CD4-positive, CD25-positive, alpha-beta regulatory T cell (primary cell): ENCODE measurements at regions not wholly inside any gene's neighbourhood (a gene's known extent, or its start where the extent isn't known, plus 50 kb on each side); places are given as distances from the start of the nearest gene placed in this dataset.

Experiments used
- ATAC-seq, 2 donors: fragments of 150-1000 bp; cut with Tn5 transposase; one replicate each; pipeline ENCODE4 v1.10.0; 2021; ENCODE audit warnings: low read depth in 2 of 2, moderate number of reproducible peaks in 2 of 2, moderate library complexity in 1 of 2
- DNase-seq, 3 donors: peaks; one replicate each; pipeline versions ENCODE4 v3.0.0 to v3.0.0-alpha.2; 2012 to 2022; ENCODE audit warnings: mixed read lengths in 1 of 3
- H3K27ac ChIP-seq: one replicate; pipeline ENCODE4 v1.7.0; 2013; ENCODE audit warnings: mild to moderate bottlenecking, low read length; ENCODE audit not compliant: insufficient read depth, poor library complexity, severe bottlenecking
- H3K27me3 ChIP-seq: one replicate; pipeline ENCODE4 v1.7.0; 2013; ENCODE audit warnings: low read length; ENCODE audit not compliant: control insufficient read depth, insufficient read depth
- H3K36me3 ChIP-seq: one replicate; pipeline ENCODE4 v1.7.0; 2013; ENCODE audit warnings: mild to moderate bottlenecking, low read length, moderate library complexity; ENCODE audit not compliant: control insufficient read depth, insufficient read depth
- H3K4me1 ChIP-seq: 2 replicates; pipeline ENCODE4 v1.7.0; 2013; ENCODE audit warnings: mild to moderate bottlenecking, low read length; ENCODE audit not compliant: insufficient read depth, control insufficient read depth, poor library complexity, severe bottlenecking
- H3K4me3 ChIP-seq: one replicate; pipeline ENCODE4 v1.7.0; 2013; ENCODE audit warnings: low read depth, mild to moderate bottlenecking, low read length, moderate library complexity
- H3K9me3 ChIP-seq, 2 experiments: 1 replicate in 1 of 2; 2 replicates in 1 of 2; pipeline ENCODE4 v1.7.0; 2013; ENCODE audit warnings: low read length in 2 of 2, mild to moderate bottlenecking in 1 of 2, moderate library complexity in 1 of 2; ENCODE audit not compliant: control insufficient read depth in 2 of 2
- H3K27ac Mint-ChIP-seq, 3 donors: one replicate each; pipeline ENCODE4 v1.8.0; 2020 to 2022; ENCODE audit warnings: mild to moderate bottlenecking in 3 of 3, mixed read lengths in 3 of 3, moderate library complexity in 2 of 3
- H3K27me3 Mint-ChIP-seq: one replicate; pipeline ENCODE4 v1.8.0; 2022; ENCODE audit warnings: mild to moderate bottlenecking, mixed read lengths
- H3K36me3 Mint-ChIP-seq: one replicate; pipeline ENCODE4 v1.8.0; 2020; ENCODE audit warnings: mixed read lengths
- H3K4me1 Mint-ChIP-seq, 4 donors: one replicate each; pipeline ENCODE4 v1.8.0; 2020 to 2022; ENCODE audit warnings: mixed read lengths in 4 of 4, mild to moderate bottlenecking in 1 of 4
- H3K4me3 Mint-ChIP-seq, 4 donors: one replicate each; pipeline ENCODE4 v1.8.0; 2020 to 2022; ENCODE audit warnings: mild to moderate bottlenecking in 4 of 4, mixed read lengths in 4 of 4, moderate library complexity in 3 of 4
- H3K9me3 Mint-ChIP-seq, 7 donors: one replicate each; pipeline ENCODE4 v1.8.0; 2020 to 2022; ENCODE audit warnings: mixed read lengths in 7 of 7, mild to moderate bottlenecking in 3 of 7, moderate library complexity in 2 of 7

DNA sequence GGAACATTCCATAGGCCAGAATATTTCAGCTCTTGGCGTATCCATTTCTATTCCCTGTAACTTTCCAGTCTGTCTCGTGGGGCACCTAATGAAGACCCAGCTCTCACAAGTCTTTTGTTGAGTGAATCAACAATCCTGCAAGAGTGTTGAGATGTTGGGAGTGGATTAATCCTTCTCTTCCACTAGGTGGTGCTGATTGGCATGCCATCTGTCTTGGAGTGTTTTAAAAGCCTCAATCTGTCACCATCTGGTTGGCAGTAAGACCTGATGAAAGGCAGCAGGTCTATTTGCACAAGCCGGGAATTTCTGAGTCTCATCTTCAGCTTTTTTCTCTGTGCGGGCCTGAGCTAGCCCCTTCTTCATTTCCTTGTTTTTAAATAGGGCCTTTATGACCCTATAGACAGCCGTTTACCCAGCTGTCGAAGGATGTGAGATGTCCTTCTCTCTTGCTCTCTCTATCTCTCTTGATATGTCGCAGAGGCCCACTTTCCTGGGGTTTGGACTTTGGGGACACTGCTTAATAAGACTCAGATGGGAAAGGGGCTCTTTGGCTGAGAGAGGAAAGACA lies 180.5 kb downstream of the ZNF365 start:
- Mint-ChIP-seq H3K9me3 (peaks cover 0 to 4% (median 0%) of the 10 kb centered on the region in 7 donors), H3K27me3 (peaks cover 10% of the 10 kb centered on the region), H3K4me3 (no peak overlapping the region), H3K36me3 (no peaks in the 10 kb centered on the region), H3K4me1 (peaks cover 0 to 2% (median 0%) of the 10 kb centered on the region in 4 donors), H3K27ac (no peak overlapping the region)
- Histone ChIP-seq H3K9me3 (no peaks in the 10 kb centered on the region), H3K27me3 (no peaks in the 10 kb centered on the region), H3K27ac (no peak overlapping the region), H3K4me3 (no peak overlapping the region), H3K36me3 (no peaks in the 10 kb centered on the region), H3K4me1 (no peaks in the 10 kb centered on the region)
- DNase-seq (peak in 2 of 3 donors; percentile 17 to 37), ATAC-seq (peak in 1 of 2 donors; percentile 42)

DNA sequence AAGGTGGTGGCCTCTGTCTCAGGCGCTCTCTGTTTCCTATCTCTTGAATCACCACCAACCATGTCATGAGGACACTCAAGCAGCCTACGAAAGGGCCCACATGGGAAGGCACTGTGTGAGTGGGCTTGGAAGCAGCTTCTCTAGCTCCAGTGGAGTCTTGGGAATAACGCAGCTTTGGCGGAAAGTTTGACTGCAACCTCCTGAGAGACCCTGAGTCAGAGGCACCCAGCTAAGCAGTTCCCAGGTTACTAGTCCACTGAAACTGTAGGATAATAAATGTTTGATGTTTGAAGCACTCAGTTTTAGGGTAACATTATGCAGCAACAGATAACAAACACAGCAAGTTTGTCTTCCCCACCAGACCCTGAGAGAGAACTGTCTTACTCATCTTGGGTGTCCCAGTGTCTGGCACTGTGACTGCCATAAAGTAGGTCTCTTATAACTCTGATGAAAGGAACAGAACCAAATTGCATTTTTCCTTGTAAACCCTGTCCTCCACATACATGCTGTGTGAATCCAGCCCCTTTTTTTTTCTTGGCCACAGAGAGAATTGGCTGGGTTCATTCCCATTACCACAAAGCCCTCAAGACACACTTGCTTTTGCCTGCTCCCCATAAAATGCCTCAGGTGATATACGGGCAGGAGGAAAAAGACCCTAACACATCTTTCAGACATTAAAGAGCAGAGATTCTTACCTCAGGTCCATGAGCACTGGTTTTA lies 185.5 kb downstream of the ZNF365 start:
- no peaks in the 10 kb centered on the region for H3K36me3 ChIP-seq
- Mint-ChIP-seq H3K4me1 (peaks cover 0 to 5% (median 0%) of the 10 kb centered on the region in 4 donors), H3K27me3 (peaks cover 18% of the 10 kb centered on the region), H3K9me3 (peaks cover 0 to 4% (median 0%) of the 10 kb centered on the region in 7 donors), H3K4me3 (no peak overlapping the region), H3K27ac (no peak overlapping the region), H3K36me3 (no peaks in the 10 kb centered on the region)
- ATAC-seq, result no peak
- no peak overlapping the region for H3K27ac ChIP-seq
- no peaks in the 10 kb centered on the region for H3K4me1 ChIP-seq
- no peaks in the 10 kb centered on the region for H3K27me3 ChIP-seq
- H3K9me3 ChIP-seq, result no peaks in the 10 kb centered on the region
- DNase-seq, result no peak
- no peak overlapping the region for H3K4me3 ChIP-seq

DNA sequence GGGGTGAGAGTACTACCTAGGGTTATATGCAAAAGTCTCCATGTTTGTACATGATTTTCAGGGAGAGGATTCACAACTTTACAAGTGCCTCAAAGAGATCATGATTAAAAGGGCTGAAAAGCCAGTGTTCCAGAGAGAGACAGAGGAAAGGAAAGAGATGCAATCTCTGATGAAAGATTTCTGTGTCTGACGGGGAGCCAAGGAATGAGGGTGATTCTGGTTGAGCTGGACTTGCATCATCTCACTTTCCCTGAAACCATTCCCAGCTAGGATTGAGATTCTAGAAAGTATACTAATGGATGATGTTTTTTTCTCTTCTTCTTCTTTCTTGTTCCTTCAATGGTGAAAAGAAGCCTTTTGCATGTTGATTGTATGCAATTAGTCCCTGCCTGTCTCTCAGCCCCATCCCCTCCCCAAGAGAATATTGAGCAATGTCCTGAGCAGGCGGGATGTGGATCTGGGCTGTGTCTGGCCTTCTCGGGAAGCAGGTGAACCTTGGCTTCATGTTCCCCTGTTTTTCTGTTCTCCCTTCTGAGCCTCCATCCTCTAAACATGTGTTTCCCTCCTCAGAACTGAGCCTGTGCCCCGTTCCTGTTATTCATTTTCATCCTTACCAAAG lies 186.1 kb downstream of the ZNF365 start:
- Mint-ChIP-seq H3K9me3 (peaks cover 0 to 4% (median 0%) of the 10 kb centered on the region in 7 donors), H3K27ac (no peak overlapping the region), H3K27me3 (peaks cover 17% of the 10 kb centered on the region), H3K36me3 (no peaks in the 10 kb centered on the region), H3K4me1 (peaks cover 0 to 5% (median 0%) of the 10 kb centered on the region in 4 donors), H3K4me3 (peak overlapping the region in 1 of 4 donors; percentile 58)
- Histone ChIP-seq H3K27ac (no peak overlapping the region), H3K9me3 (no peaks in the 10 kb centered on the region), H3K36me3 (no peaks in the 10 kb centered on the region), H3K27me3 (no peaks in the 10 kb centered on the region), H3K4me3 (no peak overlapping the region), H3K4me1 (no peaks in the 10 kb centered on the region)
- ATAC-seq (no peak), DNase-seq (no peak)

DNA sequence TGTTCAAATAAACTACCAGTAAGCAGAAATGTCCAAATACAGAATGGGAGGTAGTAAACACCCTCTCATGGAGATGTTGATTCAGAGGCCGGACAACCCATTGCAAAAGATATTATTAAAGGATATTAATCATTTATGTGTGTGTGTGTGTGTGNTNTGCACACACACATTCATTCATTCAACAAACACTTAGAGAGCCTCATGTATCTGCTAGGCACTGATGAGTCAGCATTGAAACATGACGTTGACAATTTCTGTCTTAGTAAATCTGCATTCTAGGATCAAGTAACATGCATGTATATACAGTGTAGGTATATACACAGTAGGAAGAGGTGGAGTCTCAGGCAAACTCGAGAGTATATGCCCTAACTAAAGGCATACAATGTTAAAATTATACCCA lies 187.0 kb downstream of the ZNF365 start:
- Histone ChIP-seq H3K27ac (no peak overlapping the region), H3K4me1 (no peaks in the 10 kb centered on the region), H3K36me3 (no peaks in the 10 kb centered on the region), H3K4me3 (no peak overlapping the region), H3K9me3 (no peaks in the 10 kb centered on the region), H3K27me3 (no peaks in the 10 kb centered on the region)
- DNase-seq (no peak), ATAC-seq (no peak)
- Mint-ChIP-seq H3K27me3 (peaks cover 17% of the 10 kb centered on the region), H3K4me1 (peaks cover 0 to 2% (median 0%) of the 10 kb centered on the region in 4 donors), H3K4me3 (no peak overlapping the region), H3K9me3 (peaks cover 0 to 4% (median 0%) of the 10 kb centered on the region in 7 donors), H3K27ac (no peak overlapping the region), H3K36me3 (no peaks in the 10 kb centered on the region)

DNA sequence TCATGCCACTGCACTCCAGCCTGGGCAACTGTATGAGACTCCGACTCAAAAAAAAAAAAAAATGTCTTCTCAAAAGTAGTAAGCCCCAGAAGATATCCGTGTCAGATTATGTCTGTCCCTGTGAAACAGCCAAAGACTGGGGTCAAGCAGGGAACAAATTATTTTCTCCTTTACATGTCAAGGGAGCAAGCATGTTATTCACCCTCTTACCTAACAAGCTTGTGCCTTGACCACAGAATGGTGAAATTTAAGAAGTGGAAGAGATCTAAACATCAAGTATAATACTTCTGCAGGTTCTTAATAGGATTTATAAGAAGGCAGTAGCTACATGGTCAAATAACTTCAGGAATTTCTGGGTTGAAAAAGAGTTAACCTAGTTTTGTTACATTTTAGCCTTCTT lies 187.9 kb downstream of the ZNF365 start:
- Histone ChIP-seq H3K4me3 (no peak overlapping the region), H3K27me3 (no peaks in the 10 kb centered on the region), H3K27ac (no peak overlapping the region), H3K9me3 (no peaks in the 10 kb centered on the region), H3K36me3 (no peaks in the 10 kb centered on the region), H3K4me1 (no peaks in the 10 kb centered on the region)
- ATAC-seq (no peak), DNase-seq (no peak)
- peaks cover 0 to 2% (median 0%) of the 10 kb centered on the region in 4 donors for H3K4me1 Mint-ChIP-seq
- H3K4me3 Mint-ChIP-seq, result no peak overlapping the region
- H3K9me3 Mint-ChIP-seq, result peaks cover 0 to 4% (median 0%) of the 10 kb centered on the region in 7 donors
- no peak overlapping the region for H3K27ac Mint-ChIP-seq
- H3K27me3 Mint-ChIP-seq, result peaks cover 17% of the 10 kb centered on the region
- no peaks in the 10 kb centered on the region for H3K36me3 Mint-ChIP-seq

DNA sequence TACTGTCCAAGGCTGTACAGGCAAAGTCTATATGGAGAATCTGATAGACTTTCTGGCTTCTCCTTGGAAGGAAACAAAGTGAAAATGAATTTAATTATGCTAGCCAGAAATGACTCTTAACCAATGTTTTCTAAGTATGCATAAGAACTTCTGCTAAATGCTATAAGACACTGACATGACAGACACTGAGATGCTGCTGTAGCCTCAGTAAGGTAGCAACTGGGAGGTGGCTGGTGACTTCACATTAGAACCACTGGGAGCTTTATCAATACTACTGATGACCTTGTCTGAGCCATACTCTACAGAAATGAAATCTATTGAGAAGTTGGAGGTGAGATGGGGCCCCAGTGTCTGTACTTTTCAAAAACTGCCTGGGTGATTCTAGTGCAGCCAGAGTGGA lies 188.6 kb downstream of the ZNF365 start:
- H3K27ac ChIP-seq, result no peak overlapping the region
- H3K4me3 Mint-ChIP-seq, result no peak overlapping the region
- H3K9me3 ChIP-seq, result no peaks in the 10 kb centered on the region
- peaks cover 0 to 4% (median 0%) of the 10 kb centered on the region in 7 donors for H3K9me3 Mint-ChIP-seq
- peaks cover 0 to 2% (median 0%) of the 10 kb centered on the region in 4 donors for H3K4me1 Mint-ChIP-seq
- ATAC-seq (no peak), DNase-seq (peak in 1 of 3 donors; percentile 2)
- no peaks in the 10 kb centered on the region for H3K36me3 ChIP-seq
- H3K27ac Mint-ChIP-seq, result no peak overlapping the region
- no peak overlapping the region for H3K4me3 ChIP-seq
- H3K36me3 Mint-ChIP-seq, result no peaks in the 10 kb centered on the region
- no peaks in the 10 kb centered on the region for H3K4me1 ChIP-seq
- H3K27me3 Mint-ChIP-seq, result peaks cover 17% of the 10 kb centered on the region
- H3K27me3 ChIP-seq, result no peaks in the 10 kb centered on the region

DNA sequence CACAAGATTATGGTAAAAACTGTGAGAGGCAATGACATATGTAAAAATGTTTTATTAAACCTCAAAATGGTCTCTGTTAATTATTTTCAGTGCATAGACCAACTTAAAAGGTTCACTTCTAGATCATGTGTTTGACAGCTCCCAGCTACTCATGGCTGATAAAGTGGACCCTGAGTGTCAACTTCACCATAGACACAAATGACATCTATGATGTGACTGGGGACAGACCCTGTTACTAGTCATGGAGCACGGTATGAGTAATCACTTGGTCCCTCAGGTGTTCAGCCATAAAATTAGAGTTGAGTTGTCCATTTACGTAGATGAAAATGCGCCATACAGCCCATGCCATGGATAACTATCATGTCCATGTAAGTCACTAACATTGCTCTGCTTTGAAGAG lies 199.8 kb downstream of the ZNF365 start:
- DNase-seq, result no peak
- Histone ChIP-seq H3K9me3 (no peaks in the 10 kb centered on the region), H3K27me3 (peaks cover 4% of the 10 kb centered on the region), H3K27ac (no peak overlapping the region), H3K36me3 (no peaks in the 10 kb centered on the region), H3K4me3 (no peak overlapping the region), H3K4me1 (no peaks in the 10 kb centered on the region)
- no peak for ATAC-seq
- Mint-ChIP-seq H3K36me3 (peaks cover 3% of the 10 kb centered on the region), H3K27ac (no peak overlapping the region), H3K27me3 (peaks cover 12% of the 10 kb centered on the region), H3K4me3 (no peak overlapping the region), H3K9me3 (peaks cover 0 to 8% (median 0%) of the 10 kb centered on the region in 7 donors), H3K4me1 (no peaks in the 10 kb centered on the region)
